ENCODE measurements at regions not wholly inside any gene's neighbourhood (a gene's known extent, or its start where the extent isn't known, plus 50 kb on each side); places are given as distances from the start of the nearest gene placed in this dataset.

DNA sequence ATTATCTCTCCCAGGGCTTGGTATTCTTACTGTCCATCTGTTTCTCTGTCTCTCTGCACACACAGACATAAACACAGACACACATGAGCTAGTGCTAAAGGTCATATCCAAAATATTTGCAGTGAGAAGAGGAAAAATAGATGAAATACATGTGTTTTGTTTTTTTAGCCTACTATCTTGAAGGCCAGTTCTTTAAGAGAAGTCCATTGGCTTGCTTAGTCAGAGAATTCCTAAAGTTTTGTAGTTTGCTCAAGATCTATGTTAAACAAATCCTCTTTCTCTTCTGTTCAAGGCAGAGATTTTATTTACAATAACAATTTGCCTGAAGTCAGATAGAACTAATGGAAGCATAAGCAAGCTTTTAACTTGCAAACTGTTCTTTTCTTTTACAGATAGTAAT, 120.0 kb upstream of the AKIRIN2 start:
- Histone ChIP-seq H3K4me2 (ENCODE audit: extremely low read depth, insufficient read depth, low read length) (no peak overlapping the region), H3K27ac (ENCODE audit: insufficient read depth, low read length) (no peak overlapping the region), H3K4me3 (replicated peaks in 1 of 4; ENCODE audit: control extremely low read depth in 1 of 4, insufficient read depth in 1 of 4, low read depth in 3 of 4, low read length in 4 of 4) (no peak overlapping the region), H3K36me3 (ENCODE audit: control insufficient read depth, insufficient read depth, low read length) (no peaks in the 10 kb centered on the region), H3K27me3 (ENCODE audit: control insufficient read depth, insufficient read depth, low read length) (no peaks in the 10 kb centered on the region), H4K20me1 (ENCODE audit: control insufficient read depth, extremely low read depth, insufficient read depth, low read length) (no peaks in the 10 kb centered on the region), H3K4me1 (ENCODE audit: control insufficient read depth, extremely low read depth, insufficient read depth, low read length) (no peaks in the 10 kb centered on the region), H3K9me3 (ENCODE audit: control insufficient read depth, insufficient read depth, low read depth, low read length) (no peaks in the 10 kb centered on the region), H3K9ac (ENCODE audit: insufficient read depth, low read length) (no peak overlapping the region), H3K79me2 (ENCODE audit: control insufficient read depth, insufficient read depth, low read length) (no peaks in the 10 kb centered on the region), H2AFZ (ENCODE audit: low read length) (no peak overlapping the region)
- DNase-seq (ENCODE audit: low read depth in 2 of 2) = peak in 1 of 2 donors; percentile 21
- TF ChIP-seq CTCF (conservative IDR thresholded peaks at IDR 0.05 in 1 of 2, IDR thresholded peaks at IDR 0.05 in 1 of 2; ENCODE audit: low read depth in 1 of 2, low read length in 2 of 2) (no peak), EZH2 (IDR thresholded peaks at IDR 0.05; ENCODE audit: low read length, missing control alignments) (no peak)

DNA sequence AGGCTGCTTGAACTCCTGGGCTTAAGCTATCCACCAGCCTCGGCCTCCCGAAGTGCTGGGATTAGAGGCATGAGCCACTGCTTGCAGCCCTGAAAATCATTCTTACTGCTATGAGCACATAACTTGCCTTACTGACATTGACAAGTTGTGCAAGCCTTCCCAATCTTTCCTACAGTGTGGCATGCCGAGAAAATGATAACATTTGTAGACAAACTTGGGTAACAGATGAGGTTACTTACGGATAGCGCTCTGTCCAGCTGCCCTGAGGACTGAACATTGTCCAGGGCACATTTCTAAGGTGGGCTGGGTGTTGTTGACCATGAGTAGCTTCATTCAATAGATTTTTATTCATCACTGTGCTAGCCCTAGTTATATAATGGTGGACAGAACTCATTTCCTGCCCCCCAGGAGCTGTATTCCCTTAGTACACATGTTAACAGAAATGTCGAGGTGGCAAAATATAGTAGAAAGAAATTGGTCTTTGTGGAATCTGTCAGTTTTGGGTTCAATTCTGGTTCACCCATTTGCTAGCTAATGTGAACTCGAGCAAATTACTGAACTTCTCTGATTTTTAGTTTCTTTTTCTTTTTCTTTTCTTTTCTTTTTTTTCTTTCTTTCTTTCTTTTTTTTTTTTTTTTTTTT, 118.4 kb upstream of the AKIRIN2 start:
- no peaks in the 10 kb centered on the region for H3K36me3 ChIP-seq (ENCODE audit: control insufficient read depth, insufficient read depth, low read length)
- H3K79me2 ChIP-seq (ENCODE audit: control insufficient read depth, insufficient read depth, low read length) = no peaks in the 10 kb centered on the region
- no peak overlapping the region for H3K4me3 ChIP-seq (replicated peaks in 1 of 4; ENCODE audit: control extremely low read depth in 1 of 4, insufficient read depth in 1 of 4, low read depth in 3 of 4, low read length in 4 of 4)
- H3K4me1 ChIP-seq (ENCODE audit: control insufficient read depth, extremely low read depth, insufficient read depth, low read length) = no peaks in the 10 kb centered on the region
- H3K27ac ChIP-seq (ENCODE audit: insufficient read depth, low read length) = no peak overlapping the region
- H3K9ac ChIP-seq (ENCODE audit: insufficient read depth, low read length) = no peak overlapping the region
- H3K4me2 ChIP-seq (ENCODE audit: extremely low read depth, insufficient read depth, low read length) = no peak overlapping the region
- no peak overlapping the region for H2AFZ ChIP-seq (ENCODE audit: low read length)
- H4K20me1 ChIP-seq (ENCODE audit: control insufficient read depth, extremely low read depth, insufficient read depth, low read length) = no peaks in the 10 kb centered on the region
- DNase-seq (ENCODE audit: low read depth in 2 of 2) = no peak
- TF ChIP-seq CTCF (conservative IDR thresholded peaks at IDR 0.05 in 1 of 2, IDR thresholded peaks at IDR 0.05 in 1 of 2; ENCODE audit: low read depth in 1 of 2, low read length in 2 of 2) (no peak), EZH2 (IDR thresholded peaks at IDR 0.05; ENCODE audit: low read length, missing control alignments) (no peak)
- H3K9me3 ChIP-seq (ENCODE audit: control insufficient read depth, insufficient read depth, low read depth, low read length) = no peaks in the 10 kb centered on the region
- H3K27me3 ChIP-seq (ENCODE audit: control insufficient read depth, insufficient read depth, low read length) = no peaks in the 10 kb centered on the region

- Histone ChIP-seq H3K27me3 (ENCODE audit: control insufficient read depth, insufficient read depth, low read length) (no peaks in the 10 kb centered on the region), H3K36me3 (ENCODE audit: control insufficient read depth, insufficient read depth, low read length) (no peaks in the 10 kb centered on the region), H3K9ac (ENCODE audit: insufficient read depth, low read length) (no peak overlapping the region), H3K79me2 (ENCODE audit: control insufficient read depth, insufficient read depth, low read length) (no peaks in the 10 kb centered on the region), H3K4me1 (ENCODE audit: control insufficient read depth, extremely low read depth, insufficient read depth, low read length) (no peaks in the 10 kb centered on the region), H4K20me1 (ENCODE audit: control insufficient read depth, extremely low read depth, insufficient read depth, low read length) (no peaks in the 10 kb centered on the region), H3K27ac (ENCODE audit: insufficient read depth, low read length) (no peak overlapping the region), H3K4me2 (ENCODE audit: extremely low read depth, insufficient read depth, low read length) (no peak overlapping the region), H3K4me3 (replicated peaks in 1 of 4; ENCODE audit: control extremely low read depth in 1 of 4, insufficient read depth in 1 of 4, low read depth in 3 of 4, low read length in 4 of 4) (no peak overlapping the region), H3K9me3 (ENCODE audit: control insufficient read depth, insufficient read depth, low read depth, low read length) (no peaks in the 10 kb centered on the region), H2AFZ (ENCODE audit: low read length) (no peak overlapping the region)
- no peak for TF ChIP-seq CTCF (conservative IDR thresholded peaks at IDR 0.05 in 1 of 2, IDR thresholded peaks at IDR 0.05 in 1 of 2; ENCODE audit: low read depth in 1 of 2, low read length in 2 of 2)
- no peak for TF ChIP-seq EZH2 (IDR thresholded peaks at IDR 0.05; ENCODE audit: low read length, missing control alignments)
- peak in 1 of 2 donors; percentile 57 for DNase-seq (ENCODE audit: low read depth in 2 of 2)
Measured at GRCh38 chr6:87817183-87817582, 115.2 kb upstream of the AKIRIN2 start.
